ENCODE measurements at regions not wholly inside any gene's neighbourhood (a gene's known extent, or its start where the extent isn't known, plus 50 kb on each side); places are given as distances from the start of the nearest gene placed in this dataset.

GRCh38 chr16:51818342-51818944 is 667.4 kb upstream of the SALL1 start:
- Histone ChIP-seq H3K9me3 (ENCODE audit: control insufficient read depth in 4 of 4, insufficient read depth in 3 of 4, low read length in 3 of 4) (peaks cover 0 to 2% (median 0%) of the 10 kb centered on the region in 4 donors), H3K9ac (ENCODE audit: insufficient read depth in 1 of 2, low read length in 2 of 2) (no peak overlapping the region), H3K36me3 (ENCODE audit: control insufficient read depth in 4 of 4, insufficient read depth in 4 of 4, low read length in 4 of 4) (no peaks in the 10 kb centered on the region), H3K27ac (ENCODE audit: low read depth in 1 of 2, low read length in 1 of 2) (no peak overlapping the region), H3K4me1 (ENCODE audit: control insufficient read depth in 5 of 5, insufficient read depth in 5 of 5, low read length in 5 of 5) (no peaks in the 10 kb centered on the region), H3K4me3 (no peak overlapping the region), H3K27me3 (ENCODE audit: control insufficient read depth in 3 of 3, insufficient read depth in 3 of 3, low read length in 2 of 3) (no peaks in the 10 kb centered on the region)
- WGBS, 2 donors: 36% methylated on average over 4 of the region's 4 CpGs
- ATAC-seq (ENCODE audit: insufficient read depth, low FRiP score) (no peak), DNase-seq (peak in 2 of 3 donors; percentile 6 to 30)
- TF ChIP-seq CTCF (IDR thresholded peaks at IDR 0.05; ENCODE audit: control extremely low read depth, extremely low read depth): peak; percentile 13

- H3K9me3 ChIP-seq (ENCODE audit: control insufficient read depth in 4 of 4, insufficient read depth in 3 of 4, low read length in 3 of 4): peaks cover 0 to 2% (median 0%) of the 10 kb centered on the region in 4 donors
- no peak overlapping the region for H3K9ac ChIP-seq (ENCODE audit: insufficient read depth in 1 of 2, low read length in 2 of 2)
- no peak overlapping the region for H3K4me3 ChIP-seq
- no peaks in the 10 kb centered on the region for H3K4me1 ChIP-seq (ENCODE audit: control insufficient read depth in 5 of 5, insufficient read depth in 5 of 5, low read length in 5 of 5)
- ATAC-seq (ENCODE audit: insufficient read depth, low FRiP score): no peak
- TF ChIP-seq CTCF (IDR thresholded peaks at IDR 0.05; ENCODE audit: control extremely low read depth, extremely low read depth): no peak
- no peaks in the 10 kb centered on the region for H3K27me3 ChIP-seq (ENCODE audit: control insufficient read depth in 3 of 3, insufficient read depth in 3 of 3, low read length in 2 of 3)
- no peak for DNase-seq
- H3K36me3 ChIP-seq (ENCODE audit: control insufficient read depth in 4 of 4, insufficient read depth in 4 of 4, low read length in 4 of 4): no peaks in the 10 kb centered on the region
- H3K27ac ChIP-seq (ENCODE audit: low read depth in 1 of 2, low read length in 1 of 2): no peak overlapping the region
These were observed 665.9 kb upstream of the SALL1 start for GRCh38 chr16:51816929-51817328.

- TF ChIP-seq CTCF (IDR thresholded peaks at IDR 0.05; ENCODE audit: control extremely low read depth, extremely low read depth): no peak
- Histone ChIP-seq H3K4me3 (no peak overlapping the region), H3K9ac (ENCODE audit: insufficient read depth in 1 of 2, low read length in 2 of 2) (no peak overlapping the region), H3K36me3 (ENCODE audit: control insufficient read depth in 4 of 4, insufficient read depth in 4 of 4, low read length in 4 of 4) (no peaks in the 10 kb centered on the region), H3K27ac (ENCODE audit: low read depth in 1 of 2, low read length in 1 of 2) (no peak overlapping the region), H3K27me3 (ENCODE audit: control insufficient read depth in 3 of 3, insufficient read depth in 3 of 3, low read length in 2 of 3) (no peaks in the 10 kb centered on the region), H3K4me1 (ENCODE audit: control insufficient read depth in 5 of 5, insufficient read depth in 5 of 5, low read length in 5 of 5) (no peaks in the 10 kb centered on the region), H3K9me3 (ENCODE audit: control insufficient read depth in 4 of 4, insufficient read depth in 3 of 4, low read length in 3 of 4) (peaks cover 0 to 2% (median 0%) of the 10 kb centered on the region in 4 donors)
- WGBS, 2 donors: 38 to 59% methylated on average over 3 of the region's 3 CpGs
- DNase-seq: no peak
- no peak for ATAC-seq (ENCODE audit: insufficient read depth, low FRiP score)
These were observed 664.5 kb upstream of the SALL1 start for GRCh38 chr16:51815523-51815922.

- 35 to 52% methylated on average over 3 of the region's 3 CpGs for WGBS, 2 donors
- Histone ChIP-seq H3K36me3 (ENCODE audit: control insufficient read depth in 4 of 4, insufficient read depth in 4 of 4, low read length in 4 of 4) (no peaks in the 10 kb centered on the region), H3K4me1 (ENCODE audit: control insufficient read depth in 5 of 5, insufficient read depth in 5 of 5, low read length in 5 of 5) (no peaks in the 10 kb centered on the region), H3K27ac (ENCODE audit: low read depth in 1 of 2, low read length in 1 of 2) (no peak overlapping the region), H3K27me3 (ENCODE audit: control insufficient read depth in 3 of 3, insufficient read depth in 3 of 3, low read length in 2 of 3) (no peaks in the 10 kb centered on the region), H3K9ac (ENCODE audit: insufficient read depth in 1 of 2, low read length in 2 of 2) (no peak overlapping the region), H3K4me3 (no peak overlapping the region), H3K9me3 (ENCODE audit: control insufficient read depth in 4 of 4, insufficient read depth in 3 of 4, low read length in 3 of 4) (peaks cover 0 to 2% (median 0%) of the 10 kb centered on the region in 4 donors)
- no peak for TF ChIP-seq CTCF (IDR thresholded peaks at IDR 0.05; ENCODE audit: control extremely low read depth, extremely low read depth)
- DNase-seq (peak in 2 of 3 donors; percentile 3 to 33), ATAC-seq (ENCODE audit: insufficient read depth, low FRiP score) (no peak)
These were observed 663.5 kb upstream of the SALL1 start for GRCh38 chr16:51814617-51815016.

All from lung (tissue), 11 donors.